ENCODE measurements at regions not wholly inside any gene's neighbourhood (a gene's known extent, or its start where the extent isn't known, plus 50 kb on each side); places are given as distances from the start of the nearest gene placed in this dataset.

DNA sequence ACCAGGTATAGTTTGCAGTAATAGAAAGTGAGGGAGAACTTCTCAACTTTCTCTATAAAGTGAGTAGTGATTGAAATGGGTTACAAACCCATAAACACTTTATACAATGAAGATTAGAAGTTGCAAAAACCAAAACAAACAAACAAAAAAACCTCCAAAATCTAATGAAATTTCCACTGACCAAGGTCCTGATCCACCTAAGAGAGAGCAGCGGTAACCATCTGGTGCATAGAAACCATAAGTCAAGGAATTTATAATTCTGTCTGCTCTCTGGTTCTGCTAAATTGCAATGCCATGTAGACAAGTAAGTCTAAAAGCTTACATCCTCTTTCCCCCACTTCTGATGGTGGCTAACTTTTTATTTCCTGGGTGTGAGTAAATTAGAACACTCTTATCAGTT lies 463.4 kb downstream of the EFNB2 start:
- no peak for TF ChIP-seq CTCF (conservative IDR thresholded peaks at IDR 0.05; ENCODE audit: low read depth, low read length)
- H3K4me3 ChIP-seq (ENCODE audit: low read depth, low read length), result no peak overlapping the region
- no peak for DNase-seq (ENCODE audit: low read depth)

DNA sequence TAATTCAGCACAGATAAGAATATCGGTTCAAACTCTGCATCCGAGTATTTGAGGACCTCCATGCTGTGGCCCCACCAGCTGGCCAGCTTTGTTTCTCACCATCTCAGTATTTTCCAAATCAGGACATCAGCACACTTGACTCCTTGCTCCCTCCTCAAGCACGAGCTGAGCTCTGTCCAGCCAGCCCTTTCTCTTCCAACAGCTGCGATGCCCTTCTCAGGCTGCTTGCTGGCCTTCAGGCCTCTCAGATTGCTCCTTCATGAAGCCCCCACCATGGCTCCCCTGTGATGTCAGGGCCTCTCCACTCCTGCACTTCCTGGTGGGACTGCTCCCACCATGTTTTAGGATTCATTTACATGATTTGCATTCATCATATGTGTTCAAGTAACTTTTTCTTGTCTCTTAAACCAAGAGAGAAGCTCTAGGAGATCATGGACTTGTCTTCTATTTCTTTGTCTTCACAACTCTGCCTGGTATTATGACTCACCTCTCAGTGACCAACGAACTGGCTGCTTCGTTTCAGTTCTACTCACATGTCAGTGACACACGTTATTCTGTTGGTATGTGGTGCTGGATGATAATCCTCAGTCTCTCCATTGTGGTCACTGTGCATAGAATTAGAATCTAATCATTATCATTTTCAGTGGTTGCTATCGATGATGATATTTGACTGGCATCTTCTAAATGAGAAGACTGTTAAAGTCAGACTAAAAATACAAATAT lies 471.7 kb downstream of the EFNB2 start:
- no peak overlapping the region for H3K4me3 ChIP-seq (ENCODE audit: low read depth, low read length)
- TF ChIP-seq CTCF (conservative IDR thresholded peaks at IDR 0.05; ENCODE audit: low read depth, low read length), result no peak
- peak; percentile 30 for DNase-seq (ENCODE audit: low read depth)

DNA sequence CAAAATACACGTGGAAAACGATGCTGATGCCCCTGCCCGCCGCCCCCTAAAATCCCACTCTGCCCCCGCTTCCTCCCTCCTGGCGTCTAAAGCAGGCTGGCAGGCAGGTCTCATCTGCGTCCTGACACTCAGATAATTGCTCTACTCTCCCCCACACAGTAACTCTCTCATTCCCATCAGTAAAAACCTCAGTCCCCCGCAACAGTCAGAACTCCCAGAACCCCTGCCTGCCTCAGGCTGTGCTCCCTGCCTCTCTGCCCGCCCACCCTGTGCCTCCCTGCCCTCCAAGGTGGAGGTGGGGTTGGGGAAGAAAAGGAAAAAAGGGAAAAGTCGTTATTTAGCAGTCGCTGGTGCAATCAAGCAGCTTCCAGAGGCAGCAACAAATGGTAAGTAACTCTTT lies 473.7 kb downstream of the EFNB2 start:
- no peak for DNase-seq (ENCODE audit: low read depth)
- no peak overlapping the region for H3K4me3 ChIP-seq (ENCODE audit: low read depth, low read length)
- TF ChIP-seq CTCF (conservative IDR thresholded peaks at IDR 0.05; ENCODE audit: low read depth, low read length), result no peak

DNA sequence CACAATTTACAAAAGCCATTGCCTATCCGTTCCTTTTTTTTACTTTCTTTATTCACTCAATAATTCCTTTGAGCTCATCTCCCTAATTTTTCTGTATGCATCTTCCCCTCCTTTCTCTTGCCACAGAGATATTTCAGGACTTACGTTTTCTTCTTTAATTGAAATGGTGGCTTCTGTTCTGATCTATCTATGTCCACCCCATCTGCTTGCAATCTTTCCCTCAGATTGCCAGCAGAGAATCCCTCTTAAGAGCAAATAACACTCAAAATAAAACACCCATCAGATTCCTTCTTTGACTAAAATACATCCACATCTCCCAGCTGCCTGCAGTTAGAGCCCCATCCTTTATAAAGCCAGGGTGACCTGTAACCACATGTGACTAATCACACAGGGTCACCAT lies 478.6 kb downstream of the EFNB2 start:
- DNase-seq (ENCODE audit: low read depth), result no peak
- TF ChIP-seq CTCF (conservative IDR thresholded peaks at IDR 0.05; ENCODE audit: low read depth, low read length), result no peak
- H3K4me3 ChIP-seq (ENCODE audit: low read depth, low read length), result no peak overlapping the region

DNA sequence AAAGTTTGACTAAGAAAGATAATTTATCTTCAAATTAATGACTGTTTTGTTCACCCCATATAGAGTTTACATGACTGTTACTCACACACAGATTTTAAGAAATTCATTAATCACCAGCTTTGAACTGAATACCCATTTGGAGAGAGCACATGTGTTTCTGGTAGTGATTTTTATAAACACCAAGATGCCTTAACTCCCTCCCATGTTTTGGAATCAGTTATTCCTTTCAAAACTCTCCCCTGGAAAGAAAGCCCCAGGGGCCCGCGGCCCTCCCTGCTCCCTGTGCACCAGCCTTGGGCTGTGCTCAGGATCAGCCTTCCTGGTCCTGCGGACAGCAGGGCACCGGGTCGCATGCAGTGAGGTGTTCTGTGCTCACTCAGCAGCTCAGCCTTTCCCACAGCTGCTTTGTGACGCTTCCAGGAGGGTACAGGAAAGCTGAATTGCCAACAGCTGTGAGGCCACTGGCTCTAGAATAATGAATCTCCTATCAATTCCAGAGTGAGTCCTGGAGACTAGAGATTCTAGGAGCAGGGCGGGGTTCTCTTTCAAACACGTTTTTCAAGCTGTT lies 483.2 kb downstream of the EFNB2 start:
- no peak for TF ChIP-seq CTCF (conservative IDR thresholded peaks at IDR 0.05; ENCODE audit: low read depth, low read length)
- no peak overlapping the region for H3K4me3 ChIP-seq (ENCODE audit: low read depth, low read length)
- no peak for DNase-seq (ENCODE audit: low read depth)

DNA sequence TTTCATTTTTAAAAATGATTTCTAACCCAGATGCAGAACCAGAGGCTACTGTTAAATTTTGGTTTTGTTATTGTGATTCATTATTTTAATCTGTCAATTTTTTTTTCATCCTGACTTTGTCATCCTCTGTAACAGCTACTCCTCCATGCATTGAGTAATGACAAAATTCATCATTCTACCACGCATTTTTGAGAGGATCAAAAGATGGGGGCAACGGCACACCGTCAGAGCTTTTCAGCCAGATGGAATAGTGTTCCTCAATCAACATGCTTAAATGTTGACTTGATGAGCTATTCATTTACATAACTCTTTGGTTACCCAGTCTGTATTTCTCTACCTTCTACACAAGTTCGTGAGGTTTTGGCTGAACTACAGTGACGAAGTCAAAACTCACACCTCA lies 486.3 kb downstream of the EFNB2 start:
- DNase-seq (ENCODE audit: low read depth), result no peak
- no peak for TF ChIP-seq CTCF (conservative IDR thresholded peaks at IDR 0.05; ENCODE audit: low read depth, low read length)
- H3K4me3 ChIP-seq (ENCODE audit: low read depth, low read length), result no peak overlapping the region

GRCh38 chr13:106048386-106048785 lies 487.1 kb downstream of the EFNB2 start:
- H3K4me3 ChIP-seq (ENCODE audit: low read depth, low read length), result no peak overlapping the region
- TF ChIP-seq CTCF (conservative IDR thresholded peaks at IDR 0.05; ENCODE audit: low read depth, low read length), result no peak
- no peak for DNase-seq (ENCODE audit: low read depth)
